ENCODE measurements at regions not wholly inside any gene's neighbourhood (a gene's known extent, or its start where the extent isn't known, plus 50 kb on each side); places are given as distances from the start of the nearest gene placed in this dataset.

DNA sequence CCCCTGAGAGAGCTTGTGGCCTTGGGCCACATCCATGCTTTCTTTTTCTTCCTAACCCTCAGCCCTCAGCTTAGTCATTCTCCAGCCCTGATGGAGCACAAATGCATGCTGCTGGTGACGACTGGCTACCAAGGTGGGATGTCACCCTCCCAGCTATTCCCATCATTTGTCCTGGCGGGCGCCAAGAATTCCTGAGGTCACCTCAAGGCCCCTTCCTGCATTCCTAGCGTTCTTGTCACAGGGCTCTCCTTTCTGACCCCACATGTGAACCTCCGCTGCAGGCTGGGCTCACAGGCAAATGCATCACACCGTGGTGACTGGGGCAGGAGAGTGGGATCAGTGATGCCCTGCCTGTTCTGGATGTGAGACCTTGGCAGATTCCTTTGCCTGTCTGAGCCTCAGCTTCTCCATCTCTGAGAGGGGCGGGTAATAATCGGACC, 53.4 kb upstream of the IFFO2 start:
- no peak for TF ChIP-seq CTCF (IDR thresholded peaks at IDR 0.05; ENCODE audit: low read depth, low read length, poor library complexity, severe bottlenecking)
- no peak for TF ChIP-seq EZH2phosphoT487 (IDR thresholded peaks at IDR 0.05; ENCODE audit: borderline replicate concordance, low read length)

All from DOHH2 (cell line).